GM23248 (cell line): ENCODE measurements at regions not wholly inside any gene's neighbourhood (a gene's known extent, or its start where the extent isn't known, plus 50 kb on each side); places are given as distances from the start of the nearest gene placed in this dataset.

Source experiments
- DNase-seq: peaks from one replicate; pipeline ENCODE4 v3.0.0-alpha.2; 2015
- H2AFZ ChIP-seq: fragments of 200-600 bp; sonication (generic); 2 replicates; pipeline ENCODE4 v1.6.1; 2016; ENCODE audit warnings: antibody characterized with exemption
- H3F3A ChIP-seq: fragments of 200-600 bp; sonication (generic); 2 replicates; pipeline ENCODE4 v1.6.1; 2016; ENCODE audit warnings: mild to moderate bottlenecking, antibody characterized with exemption, mixed run types; ENCODE audit not compliant: insufficient read depth
- H3K27ac ChIP-seq: fragments of 200-600 bp; sonication (generic); 2 replicates; pipeline ENCODE4 v1.5.1; 2016; ENCODE audit warnings: mild to moderate bottlenecking
- H3K27me3 ChIP-seq: fragments of 200-600 bp; sonication (generic); replicated peaks from 2 replicates; pipeline ENCODE4 v1.6.1; 2016; ENCODE audit warnings: mild to moderate bottlenecking; ENCODE audit not compliant: insufficient read depth
- H3K36me3 ChIP-seq: fragments of 200-600 bp; sonication (generic); 2 replicates; pipeline ENCODE4 v1.6.1; 2016; ENCODE audit warnings: low read depth, mild to moderate bottlenecking
- H3K4me1 ChIP-seq: fragments of 200-600 bp; sonication (generic); 2 replicates; pipeline ENCODE4 v1.6.1; 2016; ENCODE audit warnings: mild to moderate bottlenecking; ENCODE audit not compliant: insufficient read depth
- H3K4me2 ChIP-seq: fragments of 200-600 bp; sonication (generic); one replicate; pipeline ENCODE4 v1.6.1; 2016; ENCODE audit warnings: mild to moderate bottlenecking; ENCODE audit not compliant: unreplicated experiment
- H3K4me3 ChIP-seq: fragments of 200-600 bp; sonication (generic); 2 replicates; pipeline ENCODE4 v1.5.1; 2016; ENCODE audit warnings: mild to moderate bottlenecking
- H3K79me2 ChIP-seq: fragments of 200-600 bp; sonication (generic); 2 replicates; pipeline ENCODE4 v1.6.1; 2016; ENCODE audit warnings: mild to moderate bottlenecking; ENCODE audit not compliant: insufficient read depth
- H3K9ac ChIP-seq: fragments of 200-600 bp; sonication (generic); 2 replicates; pipeline ENCODE4 v1.6.1; 2016; ENCODE audit warnings: mild to moderate bottlenecking
- H3K9me2 ChIP-seq: fragments of 200-600 bp; sonication (generic); 2 replicates; pipeline ENCODE4 v1.6.1; 2016; ENCODE audit warnings: mixed run types, mild to moderate bottlenecking, moderate library complexity; ENCODE audit not compliant: insufficient read depth
- H3K9me3 ChIP-seq: fragments of 200-600 bp; sonication (generic); one replicate; pipeline ENCODE4 v1.6.1; 2017; ENCODE audit warnings: low read depth
- H4K20me1 ChIP-seq: fragments of 200-600 bp; sonication (generic); 2 replicates; pipeline ENCODE4 v1.6.0; 2016; ENCODE audit not compliant: insufficient read depth
- EZH2 ChIP-seq: fragments of 200-600 bp; sonication (generic); IDR thresholded peaks from 2 replicates; pipeline ENCODE4 v1.6.1; 2018; ENCODE audit warnings: antibody characterized with exemption, mild to moderate bottlenecking; ENCODE audit not compliant: insufficient read depth, poor library complexity, severe bottlenecking
- EZH2phosphoT487 ChIP-seq: fragments of 200-600 bp; sonication (generic); IDR thresholded peaks from 2 replicates; pipeline ENCODE4 v1.6.1; 2018; ENCODE audit warnings: antibody characterized with exemption, moderate library complexity, mild to moderate bottlenecking, low read depth; ENCODE audit not compliant: insufficient read depth
- WGBS, 2 experiments: methylation state at CpG; one replicate each; pipeline ENCODE4 v1.1.6; 2015 to 2017; ENCODE audit warnings: low lambda C conversion rate in 2 of 2, low coverage in 1 of 2; ENCODE audit errors: missing lambda C conversion rate in 2 of 2; 5-methylcytosine and 5-hydroxymethylcytosine counted together
- in situ Hi-C: fragments of 300-500 bp; cut with MboI; formaldehyde crosslinking; loops from 2 replicates; pipeline ENCODE4 v1.15.0; 2020

GRCh38 chr19:29093553-29093908, 119.4 kb downstream of the UQCRFS1 start:
- 70 to 72% methylated on average over 6 of the region's 6 CpGs for WGBS, 2 experiments
- Histone ChIP-seq H3F3A (peaks cover 8% of the 10 kb centered on the region), H2AFZ (no peak overlapping the region), H3K27me3 (no peaks in the 10 kb centered on the region; the same call in 1 of the 2 replicates), H3K36me3 (no peaks in the 10 kb centered on the region), H3K4me3 (no peak overlapping the region), H3K9me2 (no peaks in the 10 kb centered on the region), H3K27ac (no peak overlapping the region), H4K20me1 (no peaks in the 10 kb centered on the region), H3K9me3 (no peaks in the 10 kb centered on the region), H3K9ac (no peak overlapping the region), H3K4me1 (peaks cover 5% of the 10 kb centered on the region), H3K79me2 (no peaks in the 10 kb centered on the region), H3K4me2 (no peak overlapping the region)
- DNase-seq = no peak
- TF ChIP-seq EZH2 (no peak), EZH2phosphoT487 (no peak)
- in situ Hi-C loops = no loop called here

- no peaks in the 10 kb centered on the region for H3K4me1 ChIP-seq
- H3K4me3 ChIP-seq = no peak overlapping the region
- no peak for DNase-seq
- no peak overlapping the region for H3K9ac ChIP-seq
- no peak overlapping the region for H3K4me2 ChIP-seq
- no peaks in the 10 kb centered on the region for H3K36me3 ChIP-seq
- no peak overlapping the region for H3K27ac ChIP-seq
- no peaks in the 10 kb centered on the region for H3K79me2 ChIP-seq
- WGBS, 2 experiments = 82 to 85% methylated on average over 35 to 41 of the region's 41 CpGs
- no peaks in the 10 kb centered on the region; the same call in 1 of the 2 replicates for H3K27me3 ChIP-seq
- H3F3A ChIP-seq = peaks cover 2% of the 10 kb centered on the region; the same call in 1 of the 2 replicates
- H3K9me3 ChIP-seq = no peaks in the 10 kb centered on the region
- H4K20me1 ChIP-seq = no peaks in the 10 kb centered on the region
- TF ChIP-seq EZH2 (no peak), EZH2phosphoT487 (no peak)
- no peaks in the 10 kb centered on the region for H3K9me2 ChIP-seq
- no peak overlapping the region for H2AFZ ChIP-seq
- in situ Hi-C loops = no loop called here
These were observed 120.0 kb downstream of the UQCRFS1 start for GRCh38 chr19:29092712-29093552.

GRCh38 chr19:29090783-29091526, 122.0 kb downstream of the UQCRFS1 start:
- Histone ChIP-seq H3K9me3 (no peaks in the 10 kb centered on the region), H3K4me1 (no peaks in the 10 kb centered on the region), H3K27ac (no peak overlapping the region), H4K20me1 (no peaks in the 10 kb centered on the region), H3K9me2 (no peaks in the 10 kb centered on the region), H3F3A (no peaks in the 10 kb centered on the region), H3K79me2 (no peaks in the 10 kb centered on the region), H3K36me3 (no peaks in the 10 kb centered on the region), H2AFZ (no peak overlapping the region), H3K4me2 (no peak overlapping the region), H3K9ac (no peak overlapping the region), H3K27me3 (no peaks in the 10 kb centered on the region; the same call in 1 of the 2 replicates), H3K4me3 (no peak overlapping the region)
- no peak for DNase-seq
- 50 to 59% methylated on average over 7 of the region's 7 CpGs for WGBS, 2 experiments
- in situ Hi-C loops = no loop called here
- TF ChIP-seq EZH2phosphoT487 = no peak
- TF ChIP-seq EZH2 = no peak

- no peaks in the 10 kb centered on the region for H3K36me3 ChIP-seq
- no peak overlapping the region for H3K9ac ChIP-seq
- no peak overlapping the region for H3K4me2 ChIP-seq
- H3K27me3 ChIP-seq = no peaks in the 10 kb centered on the region; the same call in 1 of the 2 replicates
- WGBS, 2 experiments = 58 to 63% methylated on average over 8 of the region's 8 CpGs
- no peaks in the 10 kb centered on the region for H3F3A ChIP-seq
- no peak overlapping the region for H3K4me3 ChIP-seq
- DNase-seq = no peak
- H2AFZ ChIP-seq = no peak overlapping the region
- H3K9me3 ChIP-seq = no peaks in the 10 kb centered on the region
- H3K79me2 ChIP-seq = no peaks in the 10 kb centered on the region
- in situ Hi-C loops = no loop called here
- H3K9me2 ChIP-seq = no peaks in the 10 kb centered on the region
- no peak overlapping the region for H3K27ac ChIP-seq
- H4K20me1 ChIP-seq = no peaks in the 10 kb centered on the region
- H3K4me1 ChIP-seq = no peaks in the 10 kb centered on the region
- TF ChIP-seq EZH2 (no peak), EZH2phosphoT487 (no peak)
These were observed 123.6 kb downstream of the UQCRFS1 start for GRCh38 chr19:29089315-29089870.
